HG03064 (cell line): ENCODE measurements at regions not wholly inside any gene's neighbourhood (a gene's known extent, or its start where the extent isn't known, plus 50 kb on each side); places are given as distances from the start of the nearest gene placed in this dataset.

Source experiments
- ATAC-seq: cut with Tn5 transposase; IDR thresholded peaks from one replicate; pipeline ENCODE4 v1.9.1; 2021; ENCODE audit warnings: low read depth; ENCODE audit not compliant: unreplicated experiment

DNA sequence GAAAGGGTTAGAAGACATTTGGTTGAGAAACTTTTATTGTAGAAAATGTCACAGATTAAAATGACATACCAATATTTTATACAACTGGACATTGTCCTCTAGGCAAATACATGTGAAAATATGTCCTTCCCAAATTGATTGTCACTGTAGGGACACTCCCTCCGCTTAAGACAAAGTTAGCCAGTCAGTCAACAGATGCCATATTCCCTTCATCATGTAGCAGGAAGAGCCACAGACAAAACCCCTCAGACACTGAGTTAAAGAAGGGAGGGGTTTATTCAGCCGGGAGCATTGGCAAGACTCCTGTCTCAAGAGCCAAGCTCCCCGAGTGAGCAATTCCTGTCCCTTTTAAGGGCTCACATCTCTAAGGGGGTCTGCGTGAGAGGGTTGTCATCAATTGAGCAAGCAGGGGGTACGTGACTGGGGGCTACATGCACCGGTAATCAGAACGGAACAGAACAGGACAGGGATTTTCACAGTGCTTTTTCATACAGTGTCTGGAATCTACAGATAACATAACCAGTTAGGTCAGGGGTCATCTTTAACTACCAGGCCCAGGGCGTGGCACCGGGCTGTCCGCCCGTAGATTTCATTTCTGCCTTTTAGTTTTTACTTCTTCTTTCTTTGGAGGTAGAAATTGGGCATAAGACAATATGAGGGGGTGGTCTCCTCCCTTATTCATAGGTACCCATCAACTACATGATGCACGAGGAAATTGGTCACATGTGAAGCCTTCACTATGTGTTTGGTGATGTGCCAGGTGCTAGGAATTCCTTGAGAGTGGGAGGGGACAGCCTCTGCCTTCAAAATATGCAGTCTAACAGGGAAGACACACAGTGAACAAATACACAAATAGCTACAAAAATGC is 155.7 kb upstream of the CDYL start:
- ATAC-seq: no peak

- ATAC-seq: no peak
Measured at GRCh38 chr6:4616311-4616710, 159.9 kb upstream of the CDYL start.

- ATAC-seq: no peak
Measured at GRCh38 chr6:4615891-4616290, 160.3 kb upstream of the CDYL start.

- ATAC-seq: no peak
Measured at GRCh38 chr6:4615231-4615630, 161.0 kb upstream of the CDYL start.

DNA sequence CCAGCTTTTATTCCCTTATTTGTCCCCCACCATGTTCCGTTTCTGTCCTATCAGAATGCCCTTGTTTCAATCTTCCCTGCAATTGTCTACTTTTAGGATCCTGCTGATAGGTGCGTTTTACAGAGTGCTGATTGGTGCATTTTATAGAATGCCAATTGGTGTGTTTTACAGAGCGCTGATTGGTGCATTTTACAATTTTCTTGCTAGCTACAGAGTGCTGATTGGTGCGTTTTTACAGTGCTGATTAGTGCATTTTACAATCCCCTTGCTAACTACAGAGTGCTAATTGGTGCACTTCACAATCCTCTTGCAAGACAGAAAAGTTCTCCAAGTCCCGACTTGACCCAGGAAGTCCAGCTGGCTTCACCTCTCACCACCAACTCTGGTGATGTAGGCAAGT is 161.6 kb upstream of the CDYL start:
- no peak for ATAC-seq

DNA sequence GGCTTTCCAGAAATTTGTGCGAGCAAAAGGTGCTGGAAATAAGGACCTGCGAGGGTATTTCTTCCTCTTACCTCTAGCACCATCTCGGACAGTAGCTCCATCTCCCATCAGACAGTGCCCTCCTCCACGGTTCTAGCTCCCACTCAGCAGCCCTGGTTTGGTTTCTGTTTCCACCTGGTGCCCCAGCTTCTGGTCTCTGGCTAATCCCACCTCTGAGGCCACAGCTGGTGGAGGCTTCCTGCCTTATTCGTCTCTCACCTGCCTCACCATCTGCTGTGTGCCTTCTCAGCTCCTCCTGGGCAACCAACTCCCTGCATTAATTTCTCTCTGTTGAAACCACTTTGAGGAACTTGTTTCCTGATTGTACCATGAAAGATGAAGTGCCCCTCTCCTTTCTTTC is 162.4 kb upstream of the CDYL start:
- no peak for ATAC-seq

DNA sequence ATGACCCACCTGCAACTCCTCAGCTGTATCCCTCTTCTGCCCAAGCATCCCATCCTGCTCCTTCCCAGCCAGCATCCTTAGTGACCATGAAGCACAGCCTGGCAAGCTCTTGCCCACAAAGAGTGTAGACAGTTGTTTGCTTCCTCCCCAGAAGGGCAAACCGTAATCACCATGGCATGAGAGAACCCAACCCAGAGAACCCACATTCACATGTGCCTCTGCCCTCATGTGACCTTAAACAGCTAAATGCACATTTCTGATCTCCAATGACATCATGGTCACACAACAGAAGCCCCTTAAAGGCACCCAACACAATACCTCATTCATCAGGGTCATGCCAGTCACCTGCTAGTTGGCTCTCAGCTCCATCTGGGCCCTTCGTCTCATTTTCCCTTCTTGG is 162.8 kb upstream of the CDYL start:
- no peak for ATAC-seq

- ATAC-seq: no peak
Measured at GRCh38 chr6:4612636-4613171, 163.5 kb upstream of the CDYL start.

- ATAC-seq: no peak
Measured at GRCh38 chr6:4611429-4612129, 164.6 kb upstream of the CDYL start.

DNA sequence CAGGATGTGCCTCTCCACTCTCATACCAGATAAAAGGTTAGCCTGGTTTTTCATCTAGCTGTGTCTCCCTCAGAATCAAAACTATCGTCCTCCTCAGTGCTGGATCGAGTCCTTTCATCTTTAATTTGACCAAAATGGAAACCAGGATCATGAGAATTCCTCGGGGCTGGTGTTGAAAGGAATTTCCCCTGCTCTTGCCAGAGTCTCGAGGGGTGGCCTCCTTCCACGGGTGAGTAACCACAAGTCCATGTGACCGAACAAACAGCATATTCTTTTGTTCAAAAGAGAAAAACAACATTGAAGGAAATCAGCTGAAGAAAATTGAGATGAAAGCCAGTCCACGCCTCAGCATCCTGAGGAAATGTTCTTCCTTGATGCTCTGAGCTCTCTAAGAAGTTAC is 165.9 kb upstream of the CDYL start:
- no peak for ATAC-seq

- ATAC-seq: no peak
Measured at GRCh38 chr6:4608361-4609115, 167.7 kb upstream of the CDYL start.

- no peak for ATAC-seq
Measured at GRCh38 chr6:4607793-4608192, 168.4 kb upstream of the CDYL start.

DNA sequence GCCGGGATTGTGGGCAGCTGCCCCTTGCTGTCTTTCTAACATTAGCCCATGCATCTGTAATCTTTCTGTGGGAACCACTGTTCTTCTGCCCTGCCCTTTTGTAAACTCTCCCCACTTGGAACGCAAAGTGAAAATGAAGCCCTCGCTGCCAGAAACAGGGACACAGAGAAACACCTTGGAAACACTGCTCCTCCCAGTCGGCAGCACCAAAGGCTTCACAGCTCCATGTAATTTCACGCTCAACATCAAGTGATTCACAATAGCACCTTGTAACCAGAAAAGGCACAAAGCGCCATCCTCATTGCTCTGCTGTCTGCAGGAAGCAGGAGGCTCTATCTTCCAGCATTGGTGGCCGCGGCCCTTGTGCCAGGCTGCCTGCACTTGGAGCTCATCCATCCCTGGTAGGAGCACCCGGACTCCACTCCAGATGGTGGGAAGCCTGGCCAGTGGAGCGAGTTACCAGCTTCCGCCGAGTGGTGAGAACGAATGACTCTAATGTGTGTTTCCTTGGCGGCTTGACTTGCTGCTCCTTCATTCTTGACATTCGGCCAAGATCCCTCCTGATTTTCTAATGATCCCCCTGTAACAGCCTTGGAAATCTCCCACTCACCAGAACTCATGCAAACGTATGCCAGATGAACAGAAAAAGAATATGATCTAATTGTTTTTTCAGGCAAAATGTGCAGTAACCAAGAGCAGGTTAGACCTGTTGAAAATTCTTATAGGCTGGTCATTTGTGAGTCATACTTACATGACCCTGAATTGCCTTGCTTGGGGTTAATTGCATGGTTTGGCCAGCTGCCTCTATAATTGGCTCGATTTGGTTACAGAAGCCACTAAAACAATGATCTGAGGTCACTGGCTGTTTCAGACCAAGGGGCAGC is 169.1 kb upstream of the CDYL start:
- ATAC-seq: no peak

DNA sequence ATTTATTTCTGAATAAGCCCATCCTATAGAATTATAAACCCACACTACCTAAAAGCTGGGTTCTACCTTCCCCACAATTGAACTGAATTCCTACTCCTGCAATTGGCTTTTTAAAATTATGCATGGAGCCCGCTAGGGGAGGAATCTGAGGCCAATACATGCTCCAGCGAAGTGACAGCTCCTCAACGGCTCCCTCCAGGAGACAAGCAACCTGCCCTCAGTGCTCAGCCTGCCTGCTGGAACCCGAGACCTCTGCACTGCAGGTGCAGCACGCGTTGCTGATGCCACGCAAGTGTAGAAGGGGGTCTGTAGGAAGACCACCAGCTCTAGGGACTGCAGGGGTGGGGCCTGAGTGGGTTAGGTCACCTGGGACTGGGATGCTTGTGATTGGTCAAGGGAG is 170.2 kb upstream of the CDYL start:
- no peak for ATAC-seq

DNA sequence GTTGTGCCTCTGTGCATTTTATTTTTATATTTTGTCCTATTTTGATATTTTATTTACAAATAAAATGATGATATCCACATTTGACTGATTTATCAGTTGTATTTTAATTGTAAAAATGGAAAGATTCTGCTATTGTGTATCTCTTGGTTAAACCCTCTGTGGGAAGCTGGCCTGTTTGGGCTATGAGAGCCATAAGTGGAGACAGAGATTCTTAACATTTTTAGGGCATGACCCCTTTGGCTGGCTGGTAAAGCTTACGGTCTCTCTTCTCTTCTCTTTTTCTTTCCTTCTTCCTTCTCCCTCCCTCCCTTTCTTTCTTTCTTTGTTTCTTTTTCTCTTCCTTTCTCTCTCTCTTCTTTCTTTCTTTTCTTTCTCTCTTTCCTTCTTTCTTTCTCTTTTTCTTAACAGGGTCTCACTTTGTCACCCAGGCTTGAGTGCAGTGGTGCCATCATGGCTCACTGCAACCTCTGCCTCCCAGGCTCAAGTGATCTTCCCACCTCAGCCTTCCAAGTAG is 172.3 kb upstream of the CDYL start:
- no peak for ATAC-seq

- ATAC-seq: no peak
Measured at GRCh38 chr6:4603291-4603690, 172.9 kb upstream of the CDYL start.

GRCh38 chr6:4599924-4600323 is 176.3 kb upstream of the CDYL start:
- ATAC-seq: no peak

- no peak for ATAC-seq
Measured at GRCh38 chr6:4598384-4598995, 177.7 kb upstream of the CDYL start.

GRCh38 chr6:4593951-4594350 is 182.3 kb upstream of the CDYL start:
- no peak for ATAC-seq

DNA sequence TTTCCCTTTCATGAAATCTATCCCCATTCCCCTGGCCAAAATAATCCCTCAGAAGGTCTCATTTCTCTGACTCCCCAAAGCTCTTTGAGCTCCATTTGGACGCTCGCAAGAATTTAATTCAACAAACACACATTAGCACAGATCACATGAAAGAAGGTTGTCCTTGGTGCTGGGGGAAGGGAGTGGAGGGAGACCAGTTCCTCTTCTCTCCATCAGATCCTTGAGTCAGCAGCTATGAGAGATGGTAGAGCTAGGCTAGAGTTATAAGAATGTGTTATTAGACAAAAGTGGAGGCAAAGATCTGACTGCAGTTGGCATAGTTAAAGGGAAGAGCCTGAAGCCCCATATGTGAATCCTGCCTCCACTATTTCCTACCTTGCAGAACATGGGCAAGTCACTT is 184.2 kb upstream of the CDYL start:
- ATAC-seq: no peak
